ENCODE measurements at regions not wholly inside any gene's neighbourhood (a gene's known extent, or its start where the extent isn't known, plus 50 kb on each side); places are given as distances from the start of the nearest gene placed in this dataset.

- no peak for DNase-seq
Measured at GRCh38 chr1:182147951-182148350, 86.4 kb upstream of the ZNF648 start.

- no peak for DNase-seq
Measured at GRCh38 chr1:182147136-182147820, 85.8 kb upstream of the ZNF648 start.

GRCh38 chr1:182146286-182146685 lies 84.8 kb upstream of the ZNF648 start:
- DNase-seq, result no peak

GRCh38 chr1:182145441-182145840 lies 83.9 kb upstream of the ZNF648 start:
- no peak for DNase-seq

DNA sequence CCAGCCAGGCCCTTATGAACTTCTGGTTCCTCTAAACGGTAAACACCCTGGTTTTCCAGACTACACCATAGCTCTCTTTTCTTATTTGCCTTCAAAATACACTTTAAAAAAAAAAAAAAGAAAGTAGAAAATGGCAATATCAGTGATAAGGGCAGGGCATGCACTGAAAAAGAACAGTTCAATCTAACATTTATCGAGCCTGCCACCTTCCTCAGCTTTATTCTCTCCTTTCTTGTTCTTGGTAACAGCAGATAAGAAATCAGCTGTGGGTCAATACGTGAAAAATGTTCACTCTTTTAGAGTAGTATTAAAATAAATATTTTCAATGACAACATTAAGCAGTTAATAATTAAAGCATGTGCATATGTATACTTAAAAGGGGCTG lies 83.1 kb upstream of the ZNF648 start:
- no peak for DNase-seq

DNA sequence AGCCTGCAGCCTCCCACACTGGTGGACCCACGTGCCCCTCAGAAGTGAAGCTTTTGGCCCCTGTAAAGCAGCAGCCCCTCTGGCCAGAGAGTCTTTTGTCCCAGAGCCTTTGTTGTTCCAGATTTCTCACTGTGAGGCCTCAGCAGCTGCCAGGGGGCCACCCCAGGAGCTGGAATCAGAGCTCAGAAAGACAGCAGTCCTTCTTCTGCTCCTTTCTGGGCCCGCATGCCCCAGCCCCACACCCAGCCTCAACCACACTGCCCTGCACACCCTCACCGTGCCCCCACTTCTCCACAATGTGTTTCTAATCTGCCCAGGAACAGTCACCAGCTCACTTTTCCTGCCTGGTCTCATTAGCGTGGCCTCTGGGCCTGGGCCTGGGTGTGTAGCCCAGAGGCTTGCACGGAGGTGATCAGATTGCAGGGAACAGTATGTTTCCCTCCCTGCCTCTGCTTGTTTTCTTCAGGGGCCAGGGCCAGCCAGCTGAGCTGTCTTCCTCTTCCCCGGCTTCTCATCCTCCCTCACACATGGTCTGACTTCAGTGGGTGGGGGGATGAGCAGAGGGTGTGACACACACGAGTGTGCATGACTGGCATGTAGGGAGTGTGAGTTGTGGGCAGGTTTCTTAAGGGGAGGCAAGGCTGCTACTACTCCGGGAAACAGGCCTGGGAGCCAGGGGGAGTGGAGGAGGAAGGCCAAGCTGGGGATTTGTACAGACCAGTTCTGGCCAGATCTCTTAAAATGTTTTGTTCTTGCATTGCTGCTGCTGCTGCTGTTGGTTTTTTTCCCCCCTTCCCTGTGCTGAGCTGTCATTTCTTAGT lies 82.5 kb upstream of the ZNF648 start:
- no peak for DNase-seq

DNA sequence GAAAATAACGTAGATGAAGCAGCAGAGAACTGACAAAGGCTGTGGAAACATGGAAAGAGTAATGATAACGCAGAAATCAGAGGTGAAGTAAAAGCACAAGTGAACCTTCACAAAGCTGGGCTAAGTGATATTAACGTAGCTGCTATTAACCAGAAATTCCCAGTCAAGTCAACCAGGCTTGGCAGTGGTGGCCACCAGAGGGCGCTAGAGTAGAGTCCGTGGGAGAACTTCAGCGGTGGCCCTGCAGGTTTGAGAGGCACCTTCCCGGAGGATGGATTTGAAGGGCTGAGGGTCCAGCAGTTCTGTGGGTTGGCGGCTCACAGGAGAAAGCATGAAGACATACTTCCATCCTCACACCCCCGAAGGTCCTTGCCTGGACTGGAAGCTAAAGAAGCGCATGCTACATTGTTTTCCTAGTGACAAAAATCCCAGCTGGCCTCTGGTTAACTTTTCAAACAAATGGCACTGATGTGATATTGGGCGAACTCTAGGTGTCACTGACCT lies 81.7 kb upstream of the ZNF648 start:
- peak; percentile 90 for DNase-seq

- DNase-seq, result no peak
Measured at GRCh38 chr1:182142621-182143020, 81.1 kb upstream of the ZNF648 start.

- no peak for DNase-seq
Measured at GRCh38 chr1:182141040-182141439, 79.5 kb upstream of the ZNF648 start.

- no peak for DNase-seq
Measured at GRCh38 chr1:182139496-182139895, 78.0 kb upstream of the ZNF648 start.

DNA sequence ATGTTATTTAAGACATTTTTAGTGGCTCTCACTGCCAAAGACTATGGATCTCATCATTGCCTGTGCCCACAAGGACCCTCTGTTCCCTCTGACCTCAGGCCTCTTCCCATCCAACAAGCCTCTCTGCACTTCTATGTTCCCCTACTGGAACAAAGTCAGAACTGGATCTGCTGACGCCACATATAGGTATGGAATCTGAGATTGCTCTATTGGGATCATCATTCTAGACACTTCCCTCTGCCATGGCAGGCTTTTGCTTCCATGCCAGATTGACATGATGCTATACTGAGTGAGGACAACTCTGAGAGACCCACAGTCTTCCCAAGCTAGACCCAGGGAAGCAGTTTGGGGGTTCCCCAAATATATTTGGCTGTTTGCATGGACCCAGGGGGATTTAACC lies 76.0 kb upstream of the ZNF648 start:
- no peak for DNase-seq

GRCh38 chr1:182135946-182136345 lies 74.4 kb upstream of the ZNF648 start:
- DNase-seq, result no peak

- no peak for DNase-seq
Measured at GRCh38 chr1:182134257-182134656, 72.7 kb upstream of the ZNF648 start.

DNA sequence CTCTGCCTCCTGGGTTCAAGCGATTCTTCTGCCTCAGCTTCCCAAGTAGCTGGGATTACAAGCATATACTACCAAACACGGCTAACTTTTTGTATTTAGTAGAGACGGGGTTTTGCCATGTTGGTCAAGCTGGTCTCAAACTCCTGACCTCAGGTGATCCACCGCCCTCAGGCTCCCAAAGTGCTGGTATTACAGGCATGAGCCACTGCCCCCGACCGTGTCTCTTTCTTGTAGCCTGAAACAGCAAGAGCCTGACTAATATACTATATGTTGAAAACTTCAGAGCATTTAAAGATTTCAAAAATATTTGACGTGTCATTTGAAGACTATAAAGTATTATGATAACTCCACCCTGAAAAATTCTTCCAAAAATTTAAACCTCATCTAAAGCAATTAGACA lies 71.7 kb upstream of the ZNF648 start:
- DNase-seq, result no peak

DNA sequence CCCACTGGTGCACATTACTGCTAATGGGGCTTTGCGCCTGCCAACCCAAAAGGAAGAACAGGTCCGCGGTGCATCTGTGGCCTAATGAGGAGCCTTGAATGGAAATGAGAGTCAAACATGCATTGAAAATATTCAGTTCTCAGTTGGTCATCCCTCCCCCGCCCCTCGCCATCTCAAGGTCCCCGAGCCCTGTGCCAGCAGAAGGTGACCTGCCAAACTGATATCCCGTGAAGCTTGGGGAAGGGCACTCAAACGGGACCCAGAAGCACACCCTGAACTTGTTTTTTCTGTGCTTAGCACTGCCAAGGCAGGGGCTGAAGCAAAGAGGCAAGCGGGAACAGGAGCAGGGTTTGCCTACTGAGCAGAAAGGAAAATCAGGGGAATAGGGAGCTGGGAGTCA lies 67.9 kb upstream of the ZNF648 start:
- DNase-seq, result no peak

DNA sequence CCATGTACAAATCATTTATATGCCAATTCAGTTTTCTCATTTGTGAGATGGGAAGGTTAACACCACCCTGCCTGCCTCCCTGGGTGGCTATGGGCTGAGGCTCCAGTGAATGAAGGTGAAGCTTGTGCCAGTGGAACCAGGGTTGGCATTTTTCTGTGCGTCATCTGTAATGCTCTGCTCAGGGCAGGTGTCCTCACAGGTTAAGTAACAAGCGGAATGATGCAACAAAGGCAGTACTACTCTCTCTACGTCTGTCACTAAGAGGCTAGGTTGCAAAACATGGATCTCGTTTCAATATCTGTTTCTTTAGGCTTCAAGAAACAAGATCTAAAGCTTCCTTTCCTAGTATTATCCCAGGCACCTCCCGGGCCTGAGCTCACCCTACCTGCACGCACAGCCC lies 67.0 kb upstream of the ZNF648 start:
- DNase-seq, result no peak

- DNase-seq, result no peak
Measured at GRCh38 chr1:182127656-182128055, 66.1 kb upstream of the ZNF648 start.

DNA sequence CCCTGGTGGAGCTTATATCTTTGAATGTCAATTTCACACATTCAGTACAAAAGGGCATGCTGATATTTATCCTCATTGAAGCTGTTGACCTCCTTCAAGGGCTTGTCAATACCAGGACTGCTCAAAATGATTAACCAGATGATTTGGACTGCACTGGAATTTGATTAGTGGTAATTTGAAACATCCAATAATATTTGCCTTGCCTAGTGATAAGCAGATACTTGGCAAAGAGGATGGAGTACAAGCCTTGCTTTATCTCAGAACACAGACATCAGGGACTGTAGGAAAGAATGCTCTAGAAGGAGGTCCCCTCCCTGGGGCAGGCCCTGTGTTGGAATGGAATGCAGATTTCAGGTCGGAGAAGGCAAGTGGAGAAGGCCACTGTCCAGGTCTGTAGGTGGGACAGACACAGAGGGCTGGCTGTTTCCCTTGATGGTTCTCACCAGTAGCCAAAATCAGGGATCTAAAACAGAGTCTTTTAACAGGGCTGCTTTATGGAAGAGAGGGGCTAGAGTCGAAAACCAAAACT lies 64.8 kb upstream of the ZNF648 start:
- DNase-seq, result no peak

DNA sequence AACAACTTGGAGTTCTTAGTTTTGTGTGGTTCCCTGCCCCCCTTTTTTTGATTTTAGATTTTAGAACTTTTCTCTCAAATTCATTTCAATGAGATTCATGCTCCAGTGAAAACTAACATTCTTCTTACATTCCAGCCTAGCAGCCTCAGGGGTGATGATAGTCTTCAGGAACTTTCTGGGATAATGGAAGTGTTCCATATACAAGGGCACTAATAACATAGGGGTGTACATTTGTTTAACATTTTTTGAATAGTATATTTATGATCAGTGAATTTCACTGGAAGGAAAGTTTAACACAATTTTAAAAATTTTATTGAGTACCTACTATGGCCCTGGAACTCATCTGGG lies 61.4 kb upstream of the ZNF648 start:
- DNase-seq, result no peak

GRCh38 chr1:182122256-182122912 lies 60.9 kb upstream of the ZNF648 start:
- DNase-seq, result no peak

DNA sequence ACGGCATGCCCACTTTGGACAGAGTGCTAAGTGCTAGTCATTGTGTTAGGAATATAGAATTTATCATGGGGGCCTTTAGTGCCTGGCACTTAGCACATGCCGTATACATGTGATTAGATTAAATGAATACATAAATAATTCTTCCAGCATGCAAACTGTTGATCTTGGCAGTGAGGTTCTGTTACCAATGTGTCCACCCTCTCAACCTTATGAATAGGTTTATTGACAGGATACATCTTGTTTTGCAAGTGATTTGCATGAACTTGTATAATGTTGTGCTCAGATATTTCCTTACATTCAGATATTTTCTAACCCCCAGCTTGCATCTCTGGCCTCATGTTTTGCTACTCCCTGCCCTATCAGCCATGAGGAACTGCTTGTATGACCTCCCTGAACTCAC lies 60.3 kb upstream of the ZNF648 start:
- no peak for DNase-seq

DNA sequence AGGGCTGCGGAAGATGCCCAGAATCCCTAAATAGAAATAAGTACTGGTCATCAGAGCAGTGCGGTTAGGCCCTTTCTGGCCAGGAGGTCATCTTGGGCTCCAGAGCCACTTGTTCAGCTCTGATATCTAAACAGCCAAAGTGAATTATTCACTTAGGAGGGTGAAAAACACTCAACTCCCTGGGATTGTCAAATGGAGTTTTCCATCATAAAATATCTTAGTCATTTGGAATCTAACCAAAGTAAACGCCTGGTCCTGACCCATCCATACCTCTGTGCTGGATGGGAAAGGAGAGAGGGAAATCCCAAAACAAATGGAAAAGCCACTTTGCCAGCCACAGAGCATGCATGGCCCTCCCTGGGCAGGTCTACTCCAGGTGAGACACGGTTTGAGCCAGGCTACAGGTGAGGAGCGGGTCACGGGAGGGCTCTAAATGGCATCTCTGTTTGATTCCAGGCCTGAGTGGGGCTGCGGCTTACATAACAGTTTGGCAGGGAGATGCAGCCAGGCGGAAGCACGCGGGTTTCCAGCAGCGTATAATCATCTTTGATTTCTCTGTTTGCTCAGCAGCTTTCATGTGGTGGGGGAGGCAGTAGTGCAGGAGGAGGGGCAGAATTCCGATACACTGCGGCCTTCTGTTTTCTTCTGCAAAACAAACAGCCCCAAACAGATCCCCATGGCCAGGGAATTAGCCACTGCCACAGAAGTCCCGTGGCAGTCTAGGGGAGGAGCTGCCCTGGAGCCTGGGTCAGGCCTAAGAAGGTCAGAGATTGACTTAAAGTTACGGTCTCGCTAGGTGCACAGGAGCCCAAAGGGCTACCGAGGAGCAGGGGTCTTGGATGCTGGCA lies 59.1 kb upstream of the ZNF648 start:
- DNase-seq, result no peak

GRCh38 chr1:182119631-182120030 lies 58.1 kb upstream of the ZNF648 start:
- DNase-seq, result no peak

Measured in activated gamma-delta T cell treated with Interleukin-2 at 50 U/mL for 16 hours (primary cell).